Stimulated activated CD4-positive, alpha-beta T cell treated with anti-CD3 and anti-CD28 coated beads, Interleukin-2, amount 100 ng/mL, for 48 hours (primary cell): ENCODE measurements at regions not wholly inside any gene's neighbourhood (a gene's known extent, or its start where the extent isn't known, plus 50 kb on each side); places are given as distances from the start of the nearest gene placed in this dataset.

Experiments used
- DNase-seq, 2 donors: peaks; one replicate each; pipeline ENCODE4 v3.0.0-alpha.2; 2020

DNA sequence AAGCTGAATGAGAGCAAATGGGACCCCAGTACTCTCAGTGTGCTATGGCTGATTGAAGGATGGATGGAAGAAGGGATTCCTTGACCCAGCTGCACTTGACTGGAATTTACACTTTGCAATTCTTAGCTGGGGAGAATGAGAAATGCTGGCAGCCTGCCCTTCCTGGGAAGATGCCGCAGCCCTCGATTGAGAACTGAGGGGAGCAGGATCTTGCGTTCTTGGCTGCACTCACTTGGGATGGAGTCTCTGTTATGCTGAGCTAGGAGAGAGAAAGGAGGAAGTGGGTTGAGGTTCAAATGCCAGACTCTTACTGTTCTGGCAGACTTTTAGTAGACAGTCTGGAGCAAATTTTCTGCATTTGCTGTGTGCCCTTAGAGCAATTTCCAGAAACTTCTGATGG is 221.2 kb downstream of the FNDC1 start:
- DNase-seq, result no peak

DNA sequence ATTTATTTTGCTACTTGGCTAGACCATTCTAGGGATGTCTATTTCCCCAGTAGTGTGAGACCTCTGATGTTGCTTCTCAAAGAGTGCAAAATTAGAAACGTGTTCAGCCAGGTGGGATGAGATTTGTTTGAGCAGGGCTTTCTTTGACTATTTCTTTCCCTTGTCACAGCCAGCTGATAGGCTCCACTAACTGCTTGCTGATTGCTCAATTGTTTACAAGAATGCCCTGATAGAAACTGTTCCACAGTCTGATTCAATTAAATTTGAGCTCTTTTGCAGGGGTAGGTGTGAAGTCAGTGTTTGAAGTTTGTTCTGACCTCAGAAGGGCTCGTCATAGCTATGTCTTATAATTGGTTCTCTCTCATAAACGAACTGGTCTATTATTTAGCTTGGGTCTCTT is 220.5 kb downstream of the FNDC1 start:
- no peak for DNase-seq

- no peak for DNase-seq
Measured at GRCh38 chr6:159380114-159380513, 210.9 kb downstream of the FNDC1 start.

DNA sequence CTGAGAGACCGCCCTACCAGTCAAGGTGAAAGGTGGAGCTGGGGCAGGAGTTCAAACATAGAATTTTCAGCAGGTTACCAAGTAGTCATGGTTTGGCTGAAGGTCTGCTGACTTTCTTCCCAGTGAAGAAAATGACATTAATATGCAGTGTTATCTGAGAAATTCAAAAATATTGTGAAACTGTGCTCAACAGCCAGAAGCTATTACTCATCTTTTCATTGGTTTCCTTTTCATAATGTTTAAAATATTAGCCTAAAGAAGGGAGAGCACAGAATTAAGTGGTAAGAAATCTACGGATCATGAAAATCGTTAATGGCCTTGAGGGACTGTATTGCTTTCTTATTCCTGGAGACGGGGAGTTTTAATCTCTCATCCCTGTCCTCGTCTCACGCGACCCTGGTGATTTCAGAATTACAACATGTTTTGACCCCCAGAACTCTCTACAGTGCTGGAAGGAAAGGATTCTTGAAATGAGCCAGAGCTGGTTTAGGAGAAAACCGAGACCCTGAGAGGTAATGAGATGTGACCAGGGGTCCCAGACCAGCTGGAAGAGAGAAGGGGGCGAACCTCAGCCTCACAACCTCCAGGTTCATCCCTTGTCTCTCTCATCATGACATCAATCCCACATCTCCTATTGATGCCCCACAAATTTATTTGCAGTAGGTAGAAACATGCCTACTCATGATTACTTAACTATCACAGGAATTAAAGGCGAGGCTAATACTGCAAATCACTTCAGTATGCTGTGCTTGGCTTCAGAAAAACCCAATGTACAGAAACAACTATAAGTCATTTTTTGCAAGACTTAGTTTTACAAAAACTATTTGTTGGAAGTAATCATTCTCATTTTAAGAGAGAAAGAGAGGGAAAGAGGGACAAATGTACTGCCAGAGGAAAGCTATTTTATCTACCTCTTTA is 209.5 kb downstream of the FNDC1 start:
- DNase-seq, result no peak

DNA sequence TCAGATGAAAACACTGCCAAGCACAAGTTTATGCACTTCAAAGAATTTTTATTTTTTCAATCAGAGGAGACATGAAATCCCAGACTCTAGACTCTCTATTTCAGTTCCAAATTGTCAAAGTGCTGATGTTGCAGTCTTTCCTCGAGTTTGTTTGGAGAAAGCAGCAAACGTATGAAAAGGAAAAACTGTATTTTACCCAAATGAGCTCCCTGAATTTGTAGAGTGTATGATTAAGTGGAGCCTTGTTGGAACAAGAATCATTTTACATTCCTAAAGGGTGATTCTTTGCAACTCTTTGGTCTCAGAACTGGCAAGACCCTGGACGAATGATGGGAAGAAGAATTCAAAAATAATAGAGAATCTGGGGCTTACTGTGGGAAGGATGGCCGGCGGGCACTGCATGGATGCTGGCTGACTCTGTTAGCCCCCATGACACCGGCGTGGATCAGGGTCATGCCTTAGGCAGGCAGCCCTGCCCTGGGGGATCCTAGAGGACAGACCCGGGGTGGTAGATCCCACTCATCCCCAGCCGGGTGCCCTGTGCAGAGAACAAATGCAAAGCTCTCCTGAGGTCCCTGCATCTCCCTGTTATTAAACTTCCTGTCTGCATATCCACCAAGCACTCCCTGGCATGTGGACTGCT is 207.4 kb downstream of the FNDC1 start:
- no peak for DNase-seq

GRCh38 chr6:159375014-159375413 is 205.8 kb downstream of the FNDC1 start:
- DNase-seq, result no peak

DNA sequence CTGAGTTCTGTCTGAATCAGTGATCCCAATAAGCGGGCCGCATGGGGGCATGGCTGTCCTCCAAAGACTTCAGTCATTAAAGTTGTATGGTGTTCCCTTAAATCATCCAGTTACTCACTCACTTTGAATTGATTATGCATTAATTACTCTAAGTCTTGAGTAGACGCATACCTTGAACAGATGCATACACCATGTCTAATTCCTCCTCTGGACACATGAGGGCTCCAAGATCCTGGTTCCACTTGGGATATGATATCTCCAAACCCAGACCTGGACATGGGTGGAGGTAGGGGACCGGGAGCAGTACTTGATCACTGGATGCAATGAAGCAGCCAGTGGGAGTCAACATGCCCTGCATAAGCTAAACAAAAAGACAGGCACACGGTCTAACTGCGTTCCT is 204.5 kb downstream of the FNDC1 start:
- DNase-seq, result no peak

DNA sequence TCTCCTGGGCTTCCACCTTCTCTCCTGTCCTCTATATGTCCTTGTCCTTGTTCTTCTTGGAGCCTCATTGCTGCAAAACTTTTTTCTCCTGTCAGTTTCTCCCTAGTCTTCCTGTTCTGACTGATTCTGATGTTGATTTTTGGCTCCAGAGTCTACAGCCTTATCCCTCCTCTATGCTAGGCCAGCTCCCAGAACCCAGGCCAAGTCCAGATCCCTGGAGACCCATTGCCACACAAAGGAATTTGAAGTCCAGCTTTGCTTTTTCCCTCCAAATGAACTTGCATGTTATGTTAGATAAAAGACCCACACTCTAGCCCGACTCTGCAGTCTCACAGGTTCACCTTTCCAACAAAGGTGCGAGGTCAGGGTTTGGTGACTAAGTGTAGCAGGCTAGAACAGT is 203.1 kb downstream of the FNDC1 start:
- no peak for DNase-seq

GRCh38 chr6:159360306-159360705 is 191.1 kb downstream of the FNDC1 start:
- DNase-seq, result no peak

GRCh38 chr6:159359581-159360297 is 190.5 kb downstream of the FNDC1 start:
- no peak for DNase-seq

DNA sequence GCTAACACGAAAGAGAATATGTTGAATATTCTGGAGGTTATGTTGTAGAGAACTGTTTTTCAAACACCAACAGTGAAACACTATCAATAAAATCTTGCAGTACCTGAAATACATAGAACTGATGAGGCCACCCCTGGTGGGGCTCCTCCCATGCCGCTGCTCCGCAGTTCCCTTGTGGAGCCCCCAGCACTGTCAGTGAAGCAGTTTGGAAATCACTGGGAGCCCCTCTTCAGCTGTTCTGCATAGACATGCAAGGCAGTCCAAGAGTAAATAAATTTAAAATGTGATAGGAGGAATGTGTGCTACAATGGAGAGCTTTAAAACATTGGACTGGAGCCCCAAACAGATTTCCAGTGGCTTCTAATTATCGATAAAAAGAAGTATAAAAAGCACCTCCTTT is 189.4 kb downstream of the FNDC1 start:
- no peak for DNase-seq

- DNase-seq, result no peak
Measured at GRCh38 chr6:159357211-159357915, 188.2 kb downstream of the FNDC1 start.

- no peak for DNase-seq
Measured at GRCh38 chr6:159353193-159353592, 184.0 kb downstream of the FNDC1 start.

DNA sequence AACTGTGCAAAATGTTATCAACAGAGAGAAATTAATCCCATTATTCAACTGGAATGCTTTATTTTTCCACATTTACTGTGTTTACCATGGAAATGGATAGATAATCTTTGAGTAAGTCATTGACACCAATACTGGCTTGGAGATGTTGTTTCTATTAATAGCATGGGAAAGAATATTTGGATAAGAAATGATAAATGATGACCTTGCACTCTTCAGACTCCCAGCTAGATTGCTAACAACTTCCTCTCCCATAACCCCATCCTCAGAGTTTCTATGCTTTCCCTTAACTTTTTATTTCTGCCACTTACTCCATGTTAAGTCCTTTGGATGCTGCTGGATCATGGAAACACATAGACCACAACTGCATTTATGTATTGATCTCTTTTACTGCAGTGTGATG is 182.5 kb downstream of the FNDC1 start:
- no peak for DNase-seq

- no peak for DNase-seq
Measured at GRCh38 chr6:159349915-159350314, 180.7 kb downstream of the FNDC1 start.

DNA sequence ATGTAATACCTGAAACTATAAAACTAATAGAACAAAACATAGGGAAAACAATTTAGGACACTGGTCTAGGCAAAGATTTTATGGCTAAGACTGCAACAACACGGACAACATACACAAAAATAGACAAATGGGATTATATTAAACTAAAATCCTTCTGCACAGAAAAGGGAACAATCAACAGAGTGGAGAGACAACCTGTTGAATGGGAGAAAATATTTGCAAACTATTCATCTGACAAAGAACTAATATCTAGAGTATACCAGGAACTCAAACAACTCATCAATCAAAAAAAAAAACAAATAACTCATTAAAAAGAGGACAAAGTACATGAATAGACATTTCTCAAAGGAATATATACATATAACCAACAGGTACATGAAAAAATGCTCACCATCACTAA is 174.5 kb downstream of the FNDC1 start:
- no peak for DNase-seq

DNA sequence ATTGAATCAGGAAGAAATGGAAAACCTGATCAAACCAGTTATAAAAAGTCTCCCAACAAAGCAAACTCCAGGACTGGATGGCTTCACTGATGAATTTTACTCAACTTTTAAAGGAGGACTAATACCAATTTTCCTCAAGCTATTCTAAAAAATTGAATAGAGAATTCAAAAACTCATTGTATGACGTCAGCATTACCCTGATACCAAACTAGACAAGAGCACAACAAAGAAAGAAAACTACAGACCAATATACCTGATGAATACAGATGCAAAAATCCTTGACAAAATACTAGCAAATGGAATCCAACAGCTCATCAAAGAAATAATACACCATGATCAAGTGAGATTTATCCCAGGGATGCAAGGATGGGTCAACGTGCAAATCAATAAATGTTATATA is 172.9 kb downstream of the FNDC1 start:
- DNase-seq, result no peak

- DNase-seq, result no peak
Measured at GRCh38 chr6:159334068-159334467, 164.9 kb downstream of the FNDC1 start.

DNA sequence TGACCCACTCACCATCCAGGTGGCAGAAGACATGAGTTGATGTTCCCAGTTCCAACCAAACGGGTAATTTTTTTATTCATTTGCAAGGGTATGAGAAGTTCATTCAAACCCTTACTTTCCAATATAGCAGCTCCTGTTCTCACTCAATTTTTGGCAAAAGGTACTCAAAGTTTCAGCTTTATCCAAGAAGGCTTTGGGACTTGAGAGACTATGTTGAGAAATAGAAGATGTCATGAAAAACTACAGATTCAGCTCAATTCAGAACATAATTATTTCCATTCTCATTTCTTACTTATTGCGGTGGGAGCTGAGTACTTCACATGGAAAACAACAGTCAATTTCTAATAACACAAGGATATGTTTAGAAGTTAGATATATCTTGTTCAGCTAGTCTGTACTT is 162.3 kb downstream of the FNDC1 start:
- no peak for DNase-seq

GRCh38 chr6:159329081-159329480 is 159.9 kb downstream of the FNDC1 start:
- no peak for DNase-seq

DNA sequence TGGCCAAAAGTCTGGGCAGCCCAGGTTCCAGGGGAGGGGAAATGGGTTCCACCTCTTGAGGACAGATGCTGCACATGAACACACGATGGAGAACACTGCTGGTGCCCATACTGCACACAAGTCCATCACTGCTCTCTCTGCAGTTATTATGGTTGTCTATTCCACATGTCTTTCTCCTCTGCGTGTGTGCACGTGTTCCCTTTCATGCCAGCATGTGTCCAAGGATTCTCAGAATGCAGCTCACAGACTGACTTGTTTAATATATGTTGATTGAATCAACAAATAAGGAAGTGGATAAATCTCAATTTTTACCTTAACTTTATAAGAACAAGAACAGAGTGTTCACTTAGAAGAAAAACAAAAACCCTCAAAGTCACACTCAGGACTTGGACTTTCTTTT is 158.9 kb downstream of the FNDC1 start:
- no peak for DNase-seq

DNA sequence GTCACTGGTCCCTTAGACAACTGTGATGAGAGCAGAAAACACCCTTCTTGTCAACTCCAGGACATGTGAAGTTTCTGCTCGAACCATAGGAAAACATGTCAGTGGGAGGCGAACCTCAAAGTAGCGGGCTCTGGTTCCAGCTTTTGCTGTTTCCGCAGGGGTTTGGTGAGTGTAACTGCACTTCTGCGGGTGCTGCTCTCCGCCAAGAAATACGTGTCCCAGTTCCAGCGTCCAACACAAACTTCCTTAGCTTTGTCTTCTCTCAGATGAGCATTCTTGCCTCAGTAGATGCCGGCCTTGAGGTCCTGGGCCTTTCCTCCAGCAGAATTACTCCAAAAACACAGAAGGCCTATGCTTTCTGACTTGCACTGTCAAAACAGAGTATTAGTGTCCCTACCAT is 156.3 kb downstream of the FNDC1 start:
- DNase-seq, result no peak

GRCh38 chr6:159324596-159324995 is 155.4 kb downstream of the FNDC1 start:
- DNase-seq, result no peak
